Fibroblast of skin of back (primary cell): ENCODE measurements at regions not wholly inside any gene's neighbourhood (a gene's known extent, or its start where the extent isn't known, plus 50 kb on each side); places are given as distances from the start of the nearest gene placed in this dataset.

ENCODE experiments used
- DNase-seq: peaks from one replicate; pipeline ENCODE4 v3.0.0-alpha.2; 2013

GRCh38 chr2:204049635-204050034 lies 113.1 kb downstream of the ICOS start:
- DNase-seq = no peak

- DNase-seq = no peak
Measured at GRCh38 chr2:204050681-204051080, 114.1 kb downstream of the ICOS start.

DNA sequence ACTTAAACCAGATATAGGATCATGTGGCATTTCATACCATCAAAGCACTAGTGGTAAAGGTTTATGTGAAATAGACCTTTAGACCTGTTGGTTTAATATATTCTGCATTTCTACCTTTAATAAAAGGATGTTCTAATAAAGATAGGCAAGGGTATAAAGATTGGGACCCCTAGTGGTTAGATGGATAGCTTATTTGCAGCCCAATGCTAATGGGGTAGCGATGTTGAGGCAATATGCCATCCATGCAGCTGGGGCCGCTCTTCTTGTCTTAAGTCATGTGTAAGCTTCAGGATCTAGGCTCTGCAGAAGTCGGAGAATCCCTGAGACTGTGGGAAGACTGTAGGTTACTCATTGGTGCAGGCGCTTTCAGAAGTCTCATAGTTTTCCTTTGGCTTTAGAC lies 114.9 kb downstream of the ICOS start:
- DNase-seq = no peak

DNA sequence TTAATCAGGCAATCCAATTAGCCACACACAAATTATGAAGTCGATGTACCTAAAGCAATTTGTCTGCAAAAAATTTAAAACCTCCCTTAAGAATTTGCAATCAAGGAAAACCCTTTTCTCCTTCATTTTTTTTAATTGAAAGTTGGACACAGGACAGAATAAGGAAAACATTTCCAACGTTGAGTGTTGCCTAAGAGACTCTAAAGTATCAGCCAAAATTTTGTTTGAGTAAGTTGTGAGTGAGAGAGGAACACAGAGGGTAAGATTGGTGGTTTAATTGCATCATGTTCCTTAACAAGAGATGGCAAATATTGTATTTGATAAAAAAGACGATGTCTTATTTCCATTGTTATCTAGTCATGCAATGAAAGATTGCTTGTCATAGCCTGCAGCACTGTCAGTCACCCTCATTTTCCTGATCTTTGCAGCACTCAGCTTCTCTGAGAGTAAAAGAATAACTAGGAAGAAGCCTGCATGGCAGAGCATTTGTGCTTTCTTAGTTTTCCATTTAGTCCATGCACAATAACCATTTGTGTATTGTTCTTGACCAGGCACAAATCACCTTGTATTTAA lies 115.5 kb downstream of the ICOS start:
- no peak for DNase-seq

- DNase-seq = no peak
Measured at GRCh38 chr2:204059016-204059415, 122.5 kb downstream of the ICOS start.

DNA sequence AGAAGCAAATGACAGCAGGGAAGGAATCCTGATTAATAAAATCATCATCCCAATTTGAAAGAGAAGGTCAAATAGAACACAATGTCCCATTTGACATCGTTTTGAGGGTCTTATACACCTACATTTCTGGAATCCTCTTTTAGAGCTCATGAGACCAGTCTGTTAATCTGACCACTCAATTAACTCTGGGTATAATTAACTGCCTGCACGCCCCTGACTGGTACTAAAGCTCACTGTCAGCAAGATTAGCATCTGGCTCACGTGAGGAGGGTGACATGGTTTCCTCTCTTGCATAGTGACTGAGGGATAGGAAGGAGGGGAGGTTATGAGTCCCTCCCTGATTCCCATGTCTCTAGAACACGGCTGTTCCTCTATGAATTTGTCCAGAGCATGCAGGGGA lies 124.3 kb downstream of the ICOS start:
- no peak for DNase-seq

- DNase-seq = no peak
Measured at GRCh38 chr2:204061241-204061640, 124.7 kb downstream of the ICOS start.

DNA sequence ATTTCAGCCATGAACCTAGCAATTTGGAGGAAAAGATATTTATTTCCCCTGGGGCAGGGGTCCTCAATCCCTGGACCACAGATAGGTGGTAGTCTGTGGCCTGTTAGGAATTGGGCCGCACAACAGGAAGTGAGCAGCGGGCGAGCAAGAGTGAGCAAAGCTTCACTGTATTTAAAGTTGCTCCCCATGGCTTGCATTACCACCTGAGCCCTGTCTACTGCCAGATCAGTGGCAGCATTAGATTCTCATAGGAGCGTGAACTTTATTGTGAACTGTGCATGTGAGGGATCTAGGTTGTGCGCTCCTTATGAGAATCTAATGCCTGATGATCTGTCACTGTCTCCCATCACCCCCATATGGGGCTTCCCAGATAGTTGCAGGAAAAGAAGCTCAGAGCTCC lies 127.6 kb downstream of the ICOS start:
- no peak for DNase-seq

GRCh38 chr2:204065566-204065965 lies 129.0 kb downstream of the ICOS start:
- DNase-seq = peak; percentile 50

DNA sequence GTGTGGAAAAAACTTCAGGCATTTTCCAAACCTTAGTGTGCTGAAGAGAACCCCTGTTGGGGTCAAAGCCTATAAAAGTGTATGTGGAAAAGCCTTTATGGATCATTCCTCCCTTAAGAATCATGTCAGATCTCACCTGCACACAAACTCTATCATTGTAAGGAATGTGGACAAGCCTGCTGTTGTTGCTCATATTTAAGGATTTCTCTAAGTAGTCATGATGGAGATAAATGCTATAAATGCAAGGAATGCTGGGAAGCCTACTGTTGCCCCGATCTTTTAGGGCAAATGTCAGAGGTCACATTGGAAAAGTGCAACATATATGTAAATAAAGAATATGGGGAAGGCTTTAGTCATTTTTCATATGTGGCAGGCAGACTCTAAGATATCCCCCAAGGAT lies 129.5 kb downstream of the ICOS start:
- DNase-seq = no peak

DNA sequence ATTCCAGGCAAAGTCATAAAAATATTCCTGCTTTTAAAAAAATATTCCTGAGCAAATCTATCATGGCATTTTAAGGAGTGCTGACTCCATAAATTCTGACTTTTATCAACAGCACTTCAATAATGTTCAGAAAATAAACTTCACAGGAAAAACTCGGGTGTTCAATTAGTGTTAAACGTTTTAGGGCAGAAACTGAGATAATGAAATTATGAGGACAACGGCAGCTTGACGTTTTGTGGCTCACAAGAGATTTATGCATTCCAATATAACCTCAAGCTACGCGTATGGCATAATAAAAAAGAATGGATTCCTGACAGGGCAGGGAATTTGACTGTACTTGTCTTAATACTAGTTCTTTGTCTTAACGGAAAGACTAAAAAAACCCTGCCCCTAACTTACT lies 133.2 kb downstream of the ICOS start:
- DNase-seq = peak; percentile 17

DNA sequence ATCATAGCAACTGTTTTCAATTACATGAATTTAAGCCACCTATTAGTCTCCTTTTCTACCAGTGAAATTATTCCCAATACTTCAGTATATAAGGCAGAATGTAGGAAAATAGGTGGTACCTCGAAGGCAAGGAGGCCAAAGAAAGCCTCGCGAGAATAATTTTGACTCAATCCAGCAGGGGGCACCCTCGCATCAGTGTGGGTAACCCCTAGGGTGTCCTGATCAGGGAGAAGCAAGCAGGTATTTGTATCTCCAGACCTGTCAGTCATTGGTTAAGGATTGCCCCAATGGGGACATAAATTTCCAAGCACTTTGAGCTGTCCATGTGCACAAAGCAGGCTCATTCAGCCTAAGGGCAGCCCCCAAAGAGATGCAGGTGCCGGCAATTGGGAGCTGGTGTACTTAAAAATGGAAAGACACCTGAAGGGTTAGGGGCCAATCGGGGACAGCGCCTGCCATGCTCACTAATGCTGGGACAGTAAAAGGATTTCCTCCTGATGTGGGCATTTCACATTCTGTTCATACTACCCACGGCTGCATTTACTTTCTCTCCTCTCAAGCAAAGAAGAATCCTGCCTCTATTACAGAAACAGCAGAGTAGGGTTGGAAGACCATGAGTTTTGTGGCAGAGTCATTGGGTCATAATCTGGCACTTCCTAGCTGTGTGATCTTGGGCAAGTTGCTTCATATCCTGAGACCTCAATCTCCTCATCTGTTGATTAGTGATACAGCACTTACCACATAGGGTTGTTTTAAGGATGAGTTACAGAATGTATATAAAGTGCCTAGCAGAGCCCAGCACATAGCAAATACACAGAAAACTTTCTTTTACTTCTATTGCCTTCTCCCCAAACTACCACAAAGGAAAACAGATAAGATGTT lies 136.1 kb downstream of the ICOS start:
- DNase-seq = peak; percentile 7

- peak; percentile 30 for DNase-seq
Measured at GRCh38 chr2:204074456-204074855, 137.9 kb downstream of the ICOS start.

GRCh38 chr2:204078003-204078698 lies 141.6 kb downstream of the ICOS start:
- DNase-seq = no peak

- DNase-seq = no peak
Measured at GRCh38 chr2:204081487-204082425, 145.2 kb downstream of the ICOS start.

DNA sequence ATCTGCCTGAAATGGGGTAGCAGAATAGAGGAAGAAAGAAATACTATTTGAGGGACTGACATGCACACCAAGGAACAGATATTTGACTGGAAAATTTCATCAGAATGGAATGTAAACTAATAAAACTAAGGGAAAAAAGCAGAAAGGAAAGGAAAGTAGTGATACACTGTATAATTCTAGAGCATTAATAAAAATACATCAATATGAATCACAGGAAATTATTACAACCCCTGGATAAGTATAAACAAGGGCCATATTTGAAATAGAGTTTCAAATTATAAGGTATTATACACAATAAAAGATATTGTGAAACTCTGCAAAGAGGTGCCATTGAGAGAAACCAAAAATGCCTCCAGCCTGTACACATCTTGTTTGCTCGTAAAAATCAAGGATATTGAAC lies 149.6 kb downstream of the ICOS start:
- DNase-seq = no peak

DNA sequence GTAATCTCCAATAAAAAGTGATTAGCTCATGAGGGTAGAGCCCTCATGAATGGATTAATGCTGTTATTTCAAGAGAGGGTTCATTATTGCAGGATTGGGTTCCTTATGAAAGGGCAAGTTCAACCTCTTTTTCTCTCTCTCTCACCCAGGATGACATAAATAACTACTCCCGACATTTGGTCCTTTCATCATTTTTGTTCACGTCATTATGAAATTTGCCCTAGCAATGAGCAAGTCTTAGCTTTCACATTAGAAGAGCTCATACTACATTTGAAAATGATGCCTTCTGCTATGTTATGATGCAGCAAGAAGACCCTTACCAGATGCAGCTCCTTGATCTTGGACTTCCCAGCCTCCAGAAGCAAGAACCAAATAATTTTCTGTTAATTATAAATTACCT lies 152.5 kb downstream of the ICOS start:
- DNase-seq = no peak

GRCh38 chr2:204089574-204089973 lies 153.0 kb downstream of the ICOS start:
- DNase-seq = no peak

DNA sequence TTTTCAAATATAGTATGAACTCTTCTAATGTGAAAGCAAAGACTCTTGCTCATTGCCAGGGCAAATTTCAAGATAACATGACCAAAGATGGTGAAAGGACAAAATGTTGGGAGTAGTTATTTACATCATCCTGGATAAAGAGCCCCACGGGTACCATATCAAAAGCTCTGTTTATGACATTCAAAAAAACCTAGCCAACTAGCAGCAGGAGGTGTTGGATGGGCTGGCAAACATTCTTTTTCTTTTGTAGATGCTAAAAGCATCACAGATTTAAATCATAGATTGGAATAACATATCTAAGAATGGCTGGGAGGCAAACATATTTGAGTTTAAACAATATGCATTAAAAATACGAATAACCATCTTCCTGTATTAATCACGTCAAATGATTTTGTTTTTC lies 153.5 kb downstream of the ICOS start:
- DNase-seq = no peak

GRCh38 chr2:204104811-204105210 lies 168.2 kb downstream of the ICOS start:
- DNase-seq = no peak

DNA sequence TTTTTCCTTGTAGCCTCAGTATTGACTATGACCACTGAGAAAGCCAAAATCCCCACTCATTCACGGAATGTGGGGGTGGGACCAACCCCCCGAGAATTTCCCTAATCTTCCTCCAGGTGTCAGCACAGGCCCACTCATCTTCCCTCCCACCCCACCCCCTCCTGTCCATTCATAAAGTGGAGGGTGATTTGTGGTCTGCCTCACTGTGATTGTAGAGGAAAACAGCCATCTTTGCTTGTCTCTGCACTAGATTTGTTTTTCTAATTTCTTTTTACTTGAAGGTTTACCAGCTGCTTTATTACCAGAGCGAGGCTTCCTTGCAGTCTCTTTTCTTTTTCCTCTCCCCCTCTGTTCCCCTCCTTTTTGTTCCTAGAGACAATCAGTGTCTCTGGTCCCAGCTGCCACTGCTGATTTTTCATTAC lies 171.8 kb downstream of the ICOS start:
- peak; percentile 35 for DNase-seq

DNA sequence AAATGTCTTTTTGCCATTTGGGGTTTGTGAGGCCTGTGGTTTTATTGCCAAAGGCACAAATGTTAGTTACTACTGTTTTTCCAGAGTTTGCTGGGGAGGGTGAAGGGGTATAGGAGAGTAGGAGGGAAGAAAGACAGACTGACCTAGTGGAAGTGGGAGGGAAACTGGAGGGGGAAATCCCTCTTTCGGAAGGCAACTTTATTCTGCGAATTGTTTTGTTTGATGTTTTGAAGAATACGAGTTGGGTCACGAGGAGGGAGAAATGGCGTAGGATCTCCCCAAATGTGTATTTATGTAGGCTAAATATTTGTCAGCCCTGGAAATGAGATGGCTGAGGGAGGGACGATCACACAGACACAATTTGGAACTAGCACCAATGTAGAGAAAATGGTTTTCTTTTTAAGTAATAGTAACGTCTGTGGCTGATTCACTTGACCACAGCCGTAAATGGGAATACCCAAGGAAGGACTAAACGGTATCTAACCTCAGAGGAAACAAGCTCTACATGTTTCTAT lies 172.3 kb downstream of the ICOS start:
- DNase-seq = no peak
